Esophagus muscularis mucosa (tissue), 4 donors: ENCODE measurements at regions not wholly inside any gene's neighbourhood (a gene's known extent, or its start where the extent isn't known, plus 50 kb on each side); places are given as distances from the start of the nearest gene placed in this dataset.

ENCODE experiments used
- EP300 ChIP-seq: sonication (generic); formaldehyde crosslinking; IDR thresholded peaks from one replicate; pipeline ENCODE4 v1.6.1; 2017; ENCODE audit warnings: antibody characterized with exemption
- POLR2A ChIP-seq: fragments of 450-650 bp; IDR thresholded peaks from one replicate; pipeline ENCODE4 v1.6.1; 2017; ENCODE audit warnings: antibody characterized with exemption, moderate library complexity, mild to moderate bottlenecking, low read depth
- POLR2AphosphoS5 ChIP-seq, 2 donors: sonication (generic); formaldehyde crosslinking; IDR thresholded peaks; one replicate each; pipeline ENCODE4 v1.6.1; 2017; ENCODE audit warnings: antibody characterized with exemption in 2 of 2
- TF ChIP-seq, protein P1 (sequence below), 3 experiments: fragments of 200-600 bp in 2 of 3; fragments of 450-650 bp in 1 of 3; sonication (generic) in 2 of 3; IDR thresholded peaks; one replicate each; pipeline ENCODE4 v1.5.1; 2017 to 2019; ENCODE audit warnings: antibody characterized with exemption in 3 of 3, mild to moderate bottlenecking in 2 of 3, moderate library complexity in 1 of 3

DNA sequence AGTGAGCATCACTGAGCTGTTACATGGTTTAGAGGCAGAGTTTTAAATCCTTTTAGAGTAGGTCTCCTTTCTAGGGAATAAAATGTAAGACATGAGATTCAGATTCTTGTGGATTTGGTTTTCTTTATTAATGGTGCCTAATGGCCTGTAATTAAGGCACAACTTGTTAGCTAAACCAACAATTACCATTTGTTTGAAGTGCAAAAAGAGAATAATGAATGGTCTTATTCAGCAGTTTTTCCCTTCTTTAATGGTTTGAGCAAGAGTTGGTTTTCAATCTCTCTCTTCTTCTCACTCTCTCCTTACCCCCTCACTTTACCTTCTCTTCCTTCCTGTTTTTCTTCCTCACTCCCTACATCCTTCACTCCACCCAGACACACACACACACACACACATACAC is 312.2 kb upstream of the TRIB2 start:
- TF ChIP-seq, protein P1, sequence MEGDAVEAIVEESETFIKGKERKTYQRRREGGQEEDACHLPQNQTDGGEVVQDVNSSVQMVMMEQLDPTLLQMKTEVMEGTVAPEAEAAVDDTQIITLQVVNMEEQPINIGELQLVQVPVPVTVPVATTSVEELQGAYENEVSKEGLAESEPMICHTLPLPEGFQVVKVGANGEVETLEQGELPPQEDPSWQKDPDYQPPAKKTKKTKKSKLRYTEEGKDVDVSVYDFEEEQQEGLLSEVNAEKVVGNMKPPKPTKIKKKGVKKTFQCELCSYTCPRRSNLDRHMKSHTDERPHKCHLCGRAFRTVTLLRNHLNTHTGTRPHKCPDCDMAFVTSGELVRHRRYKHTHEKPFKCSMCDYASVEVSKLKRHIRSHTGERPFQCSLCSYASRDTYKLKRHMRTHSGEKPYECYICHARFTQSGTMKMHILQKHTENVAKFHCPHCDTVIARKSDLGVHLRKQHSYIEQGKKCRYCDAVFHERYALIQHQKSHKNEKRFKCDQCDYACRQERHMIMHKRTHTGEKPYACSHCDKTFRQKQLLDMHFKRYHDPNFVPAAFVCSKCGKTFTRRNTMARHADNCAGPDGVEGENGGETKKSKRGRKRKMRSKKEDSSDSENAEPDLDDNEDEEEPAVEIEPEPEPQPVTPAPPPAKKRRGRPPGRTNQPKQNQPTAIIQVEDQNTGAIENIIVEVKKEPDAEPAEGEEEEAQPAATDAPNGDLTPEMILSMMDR (IDR thresholded peaks at IDR 0.05) = no peak
- TF ChIP-seq EP300 (no peak), POLR2A (no peak), POLR2AphosphoS5 (IDR thresholded peaks at IDR 0.05) (no peak)
